ENCODE measurements at regions not wholly inside any gene's neighbourhood (a gene's known extent, or its start where the extent isn't known, plus 50 kb on each side); places are given as distances from the start of the nearest gene placed in this dataset.

DNA sequence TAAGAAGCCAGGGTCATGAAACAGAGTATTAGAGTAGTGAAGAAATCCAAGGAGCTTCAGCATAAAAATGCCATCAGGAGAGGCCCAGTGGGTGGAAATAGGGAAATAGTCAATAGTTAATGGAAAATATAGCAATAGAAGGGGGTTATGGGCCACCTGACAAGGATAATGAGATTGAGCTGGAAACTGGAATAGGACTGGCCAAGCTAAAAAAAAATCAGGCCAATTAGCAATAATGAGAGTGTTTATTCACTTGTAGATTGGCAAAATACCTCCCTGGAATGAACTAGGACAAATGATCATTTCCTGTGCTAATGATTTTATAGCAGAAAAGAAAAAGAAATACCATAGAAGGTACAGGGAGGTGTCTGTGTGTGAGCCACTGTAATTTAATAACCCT lies 97.9 kb downstream of the PLCE1 start:
- TF ChIP-seq, protein P1, sequence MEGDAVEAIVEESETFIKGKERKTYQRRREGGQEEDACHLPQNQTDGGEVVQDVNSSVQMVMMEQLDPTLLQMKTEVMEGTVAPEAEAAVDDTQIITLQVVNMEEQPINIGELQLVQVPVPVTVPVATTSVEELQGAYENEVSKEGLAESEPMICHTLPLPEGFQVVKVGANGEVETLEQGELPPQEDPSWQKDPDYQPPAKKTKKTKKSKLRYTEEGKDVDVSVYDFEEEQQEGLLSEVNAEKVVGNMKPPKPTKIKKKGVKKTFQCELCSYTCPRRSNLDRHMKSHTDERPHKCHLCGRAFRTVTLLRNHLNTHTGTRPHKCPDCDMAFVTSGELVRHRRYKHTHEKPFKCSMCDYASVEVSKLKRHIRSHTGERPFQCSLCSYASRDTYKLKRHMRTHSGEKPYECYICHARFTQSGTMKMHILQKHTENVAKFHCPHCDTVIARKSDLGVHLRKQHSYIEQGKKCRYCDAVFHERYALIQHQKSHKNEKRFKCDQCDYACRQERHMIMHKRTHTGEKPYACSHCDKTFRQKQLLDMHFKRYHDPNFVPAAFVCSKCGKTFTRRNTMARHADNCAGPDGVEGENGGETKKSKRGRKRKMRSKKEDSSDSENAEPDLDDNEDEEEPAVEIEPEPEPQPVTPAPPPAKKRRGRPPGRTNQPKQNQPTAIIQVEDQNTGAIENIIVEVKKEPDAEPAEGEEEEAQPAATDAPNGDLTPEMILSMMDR (IDR thresholded peaks at IDR 0.05) = no peak
- TF ChIP-seq POLR2A (IDR thresholded peaks at IDR 0.05) (no peak), EP300 (IDR thresholded peaks at IDR 0.05) (no peak)
